Heart left ventricle (tissue), 13 donors: ENCODE measurements at regions not wholly inside any gene's neighbourhood (a gene's known extent, or its start where the extent isn't known, plus 50 kb on each side); places are given as distances from the start of the nearest gene placed in this dataset.
"Not testable (repeated sequence)": the region's sequence is repeated elsewhere in the genome, so short reads cannot be mapped to it uniquely, and the experiment has no call there.

Experiments
- CTCF ChIP-seq, 12 donors: fragments of 200-600 bp; sonication (generic) in 4 of 12; IDR thresholded peaks; one replicate each; pipeline versions ENCODE4 v1.5.0 to v1.8.0; 2018 to 2022; ENCODE audit warnings: antibody characterized with exemption in 12 of 12, mild to moderate bottlenecking in 5 of 12
- POLR2A ChIP-seq, 2 donors: fragments of 450-650 bp; IDR thresholded peaks; one replicate each; pipeline ENCODE4 v1.6.1; 2017; ENCODE audit warnings: antibody characterized with exemption in 2 of 2, mild to moderate bottlenecking in 2 of 2, moderate library complexity in 2 of 2
- donor health status: ischemic (EF 13 %, LVEDD 7.1; RV severe dilation, severe dysfunction).
- donor health status: DM: no; HTN: yes; CAD: no.
- donor health status: DM: no; HTN: no; CAD: no.
- donor health status: ischemic (EF 25% LVEDD 6.9; RV normal size, moderate dysfunction).
- donor health status: ischemic (EF 25% LVEDD 5.7; RV mildly dilated, moderate dysfunction).
- donor health status: ischemic (EF 35%, LVEDD 5.7; RV mildly dilated, moderate dysfunction).
- donor health status: nonischemic (EF 11% LVEDD 7.7; RV severe dilation, severe dysfunction).
- donor health status: DM: yes; HTN: yes; CAD: no.
- donor health status: PGD.
- donor health status: ischemic (EF 29% LVEDD 5.4; RV normal size, mild dysfunction).
- donor health status: nonischemic (EF 23%, LVEDD 6.1; RV moderate dilation, normal function).

GRCh38 chr1:206337024-206337423, 133.3 kb upstream of the IKBKE start:
- TF ChIP-seq CTCF, POLR2A (IDR thresholded peaks at IDR 0.05): not testable (repeated sequence)
